ENCODE measurements at regions not wholly inside any gene's neighbourhood (a gene's known extent, or its start where the extent isn't known, plus 50 kb on each side); places are given as distances from the start of the nearest gene placed in this dataset.
A peak's percentile ranks its signal among the peaks of the same experiment; 100 is the strongest.

DNA sequence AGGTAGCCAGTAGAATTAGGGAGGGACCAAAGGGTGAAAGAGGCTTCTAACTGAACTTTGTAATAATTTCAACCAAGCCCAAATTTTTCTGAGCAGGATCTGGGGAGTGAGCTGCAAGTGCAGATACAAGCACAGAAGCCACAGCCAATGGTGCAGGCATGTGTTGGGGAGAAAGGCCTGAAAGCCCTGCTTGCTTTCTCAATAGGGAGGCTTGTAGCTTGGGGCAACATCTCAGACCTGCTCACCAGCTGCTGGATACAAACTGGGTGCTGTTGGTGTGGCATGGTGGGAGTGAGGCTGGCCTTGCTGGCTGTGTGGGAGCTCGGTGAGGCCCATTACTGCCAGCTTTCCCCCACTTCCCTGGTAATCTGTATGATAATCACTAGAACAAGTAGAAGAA lies 688.5 kb upstream of the SEMA3D start:
- H3K4me3 ChIP-seq (ENCODE audit: low read depth, low read length), result no peak overlapping the region
- TF ChIP-seq, protein P1, sequence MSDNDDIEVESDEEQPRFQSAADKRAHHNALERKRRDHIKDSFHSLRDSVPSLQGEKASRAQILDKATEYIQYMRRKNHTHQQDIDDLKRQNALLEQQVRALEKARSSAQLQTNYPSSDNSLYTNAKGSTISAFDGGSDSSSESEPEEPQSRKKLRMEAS (IDR thresholded peaks at IDR 0.05; ENCODE audit: low read depth, low read length), result no peak
- TF ChIP-seq, protein P2, sequence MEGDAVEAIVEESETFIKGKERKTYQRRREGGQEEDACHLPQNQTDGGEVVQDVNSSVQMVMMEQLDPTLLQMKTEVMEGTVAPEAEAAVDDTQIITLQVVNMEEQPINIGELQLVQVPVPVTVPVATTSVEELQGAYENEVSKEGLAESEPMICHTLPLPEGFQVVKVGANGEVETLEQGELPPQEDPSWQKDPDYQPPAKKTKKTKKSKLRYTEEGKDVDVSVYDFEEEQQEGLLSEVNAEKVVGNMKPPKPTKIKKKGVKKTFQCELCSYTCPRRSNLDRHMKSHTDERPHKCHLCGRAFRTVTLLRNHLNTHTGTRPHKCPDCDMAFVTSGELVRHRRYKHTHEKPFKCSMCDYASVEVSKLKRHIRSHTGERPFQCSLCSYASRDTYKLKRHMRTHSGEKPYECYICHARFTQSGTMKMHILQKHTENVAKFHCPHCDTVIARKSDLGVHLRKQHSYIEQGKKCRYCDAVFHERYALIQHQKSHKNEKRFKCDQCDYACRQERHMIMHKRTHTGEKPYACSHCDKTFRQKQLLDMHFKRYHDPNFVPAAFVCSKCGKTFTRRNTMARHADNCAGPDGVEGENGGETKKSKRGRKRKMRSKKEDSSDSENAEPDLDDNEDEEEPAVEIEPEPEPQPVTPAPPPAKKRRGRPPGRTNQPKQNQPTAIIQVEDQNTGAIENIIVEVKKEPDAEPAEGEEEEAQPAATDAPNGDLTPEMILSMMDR (IDR thresholded peaks at IDR 0.05; ENCODE audit: low read depth, low read length), result no peak
- TF ChIP-seq POLR2A (IDR thresholded peaks at IDR 0.05; ENCODE audit: extremely low read depth, insufficient read length), result no peak
- DNase-seq (ENCODE audit: low read depth), result no peak

DNA sequence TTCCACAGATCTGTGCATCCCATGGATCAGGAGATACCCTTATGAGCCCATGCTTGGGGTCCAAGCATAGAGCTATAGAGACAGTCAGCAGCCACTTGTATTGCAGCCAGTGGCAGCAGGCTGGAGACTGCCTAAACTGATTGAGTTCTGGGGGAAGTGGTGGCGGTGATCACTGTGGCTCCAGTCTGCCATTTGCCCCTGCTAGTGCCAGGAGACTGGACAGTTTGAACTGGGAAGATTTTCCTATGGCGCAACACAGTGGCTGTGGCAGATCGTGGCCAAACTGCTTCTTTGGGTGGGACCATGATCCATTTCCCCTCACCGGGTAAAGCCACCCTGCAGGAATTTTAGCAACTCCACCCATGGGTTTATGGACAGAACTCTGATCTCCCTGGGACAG lies 679.7 kb upstream of the SEMA3D start:
- H3K4me3 ChIP-seq (ENCODE audit: low read depth, low read length), result no peak overlapping the region
- no peak for DNase-seq (ENCODE audit: low read depth)
- TF ChIP-seq POLR2A (IDR thresholded peaks at IDR 0.05; ENCODE audit: extremely low read depth, insufficient read length) (no peak), MYC (IDR thresholded peaks at IDR 0.05; ENCODE audit: low read depth, low read length) (no peak)
- TF ChIP-seq, protein P2 (IDR thresholded peaks at IDR 0.05; ENCODE audit: low read depth, low read length), result no peak
- TF ChIP-seq, protein P1 (IDR thresholded peaks at IDR 0.05; ENCODE audit: low read depth, low read length), result no peak

DNA sequence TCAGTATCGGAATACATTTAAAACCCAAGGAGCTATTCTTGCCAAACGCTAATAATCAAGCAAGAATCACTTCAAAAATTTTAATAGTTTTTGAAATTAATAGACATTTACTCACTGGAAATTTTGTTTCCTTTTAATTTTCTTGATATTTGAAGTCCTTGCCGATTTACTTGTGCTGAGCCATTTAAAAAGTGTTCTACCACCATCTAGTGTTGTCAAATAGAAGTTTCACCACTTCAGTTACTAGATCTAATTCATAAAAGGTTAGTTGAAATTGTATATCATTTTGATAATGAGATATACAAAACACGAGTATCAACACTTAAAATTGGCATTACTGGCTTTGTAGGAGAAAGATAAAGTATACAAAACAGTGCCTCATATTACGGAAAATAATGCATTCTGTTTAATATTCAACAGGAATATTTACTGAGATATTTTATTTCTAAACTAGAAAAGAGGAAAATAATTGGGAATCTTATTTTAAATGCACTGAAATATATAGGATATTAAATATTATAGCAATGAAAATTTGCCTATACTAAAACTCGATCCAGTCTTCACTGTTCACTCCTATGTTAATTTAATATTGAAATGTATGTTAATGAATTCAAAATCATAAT lies 664.8 kb upstream of the SEMA3D start:
- TF ChIP-seq, protein P2 (IDR thresholded peaks at IDR 0.05; ENCODE audit: low read depth, low read length), result peak; percentile 22
- TF ChIP-seq POLR2A (IDR thresholded peaks at IDR 0.05; ENCODE audit: extremely low read depth, insufficient read length), result no peak
- peak; percentile 66 for DNase-seq (ENCODE audit: low read depth)
- no peak overlapping the region for H3K4me3 ChIP-seq (ENCODE audit: low read depth, low read length)

DNA sequence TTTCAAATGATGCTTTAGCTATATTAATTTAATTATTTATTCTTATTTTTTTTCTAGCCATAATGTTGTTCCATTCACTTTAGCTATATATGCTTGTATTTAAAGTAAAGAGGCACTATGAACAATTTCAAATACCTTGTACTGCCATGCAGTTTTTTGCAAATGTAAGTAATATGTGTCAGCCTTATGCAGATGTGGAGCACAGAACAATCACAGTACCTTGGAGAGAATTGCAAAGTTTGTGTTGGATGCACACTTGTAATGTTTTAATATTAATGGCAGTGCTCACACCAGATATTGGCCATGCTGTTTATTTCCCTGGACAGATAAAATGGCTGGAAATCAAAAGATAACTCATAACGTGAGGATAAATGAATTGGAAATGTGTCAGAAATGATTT lies 663.5 kb upstream of the SEMA3D start:
- no peak for DNase-seq (ENCODE audit: low read depth)
- no peak for TF ChIP-seq POLR2A (IDR thresholded peaks at IDR 0.05; ENCODE audit: extremely low read depth, insufficient read length)
- TF ChIP-seq, protein P2 (IDR thresholded peaks at IDR 0.05; ENCODE audit: low read depth, low read length), result no peak
- TF ChIP-seq MYC (IDR thresholded peaks at IDR 0.05; ENCODE audit: low read depth, low read length), result no peak
- TF ChIP-seq, protein P1 (IDR thresholded peaks at IDR 0.05; ENCODE audit: low read depth, low read length), result no peak
- no peak overlapping the region for H3K4me3 ChIP-seq (ENCODE audit: low read depth, low read length)

DNA sequence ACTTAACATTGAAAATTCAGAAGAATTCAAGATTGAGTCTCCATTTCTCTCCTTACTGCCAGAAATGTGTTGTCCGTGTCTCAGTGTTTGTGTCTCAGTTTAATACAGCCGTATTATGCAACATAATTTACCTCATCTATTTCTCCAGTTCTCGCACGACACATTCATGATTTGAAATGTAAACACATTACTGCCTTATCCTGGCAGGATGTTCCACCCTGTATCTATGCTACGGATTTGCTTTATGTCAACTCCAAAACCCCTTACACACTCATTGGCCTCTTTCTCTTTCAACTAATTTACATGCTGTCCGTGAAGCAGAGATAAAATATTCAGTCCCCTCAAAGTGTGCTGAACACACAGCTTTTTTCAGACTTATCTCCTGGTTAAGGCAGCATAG lies 653.7 kb upstream of the SEMA3D start:
- H3K4me3 ChIP-seq (ENCODE audit: low read depth, low read length), result no peak overlapping the region
- DNase-seq (ENCODE audit: low read depth), result no peak
- no peak for TF ChIP-seq POLR2A (IDR thresholded peaks at IDR 0.05; ENCODE audit: extremely low read depth, insufficient read length)
- TF ChIP-seq MYC (IDR thresholded peaks at IDR 0.05; ENCODE audit: low read depth, low read length), result no peak
- TF ChIP-seq, protein P2 (IDR thresholded peaks at IDR 0.05; ENCODE audit: low read depth, low read length), result no peak

DNA sequence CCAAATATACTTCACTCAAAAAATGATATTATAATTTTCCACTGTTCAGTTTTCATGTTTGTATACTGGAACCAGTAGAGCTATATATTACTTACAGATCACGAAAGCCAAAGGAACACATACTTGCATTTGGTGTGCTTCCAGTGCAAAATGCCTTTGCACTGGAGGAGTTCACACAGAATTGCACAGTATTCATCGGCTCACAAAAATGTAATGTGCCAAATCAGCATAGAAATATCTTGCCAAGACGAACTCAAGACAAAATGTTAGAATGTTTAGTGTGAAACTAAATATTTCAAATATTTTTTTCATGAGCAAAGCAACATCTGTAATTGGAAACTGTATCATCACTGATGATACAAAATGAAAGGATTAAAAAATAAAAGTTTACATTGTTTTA lies 646.2 kb upstream of the SEMA3D start:
- no peak for DNase-seq (ENCODE audit: low read depth)
- no peak overlapping the region for H3K4me3 ChIP-seq (ENCODE audit: low read depth, low read length)
- TF ChIP-seq, protein P2 (IDR thresholded peaks at IDR 0.05; ENCODE audit: low read depth, low read length), result no peak
- TF ChIP-seq, protein P1 (IDR thresholded peaks at IDR 0.05; ENCODE audit: low read depth, low read length), result no peak
- no peak for TF ChIP-seq MYC (IDR thresholded peaks at IDR 0.05; ENCODE audit: low read depth, low read length)

All from NB4 (cell line).